Heart right ventricle (tissue), 16 donors: ENCODE measurements at regions not wholly inside any gene's neighbourhood (a gene's known extent, or its start where the extent isn't known, plus 50 kb on each side); places are given as distances from the start of the nearest gene placed in this dataset.
"Not testable (repeated sequence)": the region's sequence is repeated elsewhere in the genome, so short reads cannot be mapped to it uniquely, and the experiment has no call there.

ENCODE experiments used
- ATAC-seq, 8 donors: fragments of 200-7000 bp; cut with Tn5 transposase; one replicate each; pipeline ENCODE4 v1.9.1; 2020; ENCODE audit warnings: mild to moderate bottlenecking in 8 of 8, moderate library complexity in 8 of 8, moderate number of reproducible peaks in 1 of 8
- DNase-seq, 2 donors: peaks; one replicate each; pipeline ENCODE4 v3.0.0-alpha.2; 2020
- H3K27ac ChIP-seq, 10 donors: fragments of 200-600 bp; sonication (generic) in 2 of 10; one replicate each; pipeline versions ENCODE4 v1.5.0 to v1.8.0; 2020 to 2022; ENCODE audit warnings: mild to moderate bottlenecking in 3 of 10
- H3K27me3 ChIP-seq, 7 donors: fragments of 200-600 bp; one replicate each; pipeline ENCODE4 v1.8.0; 2021 to 2022; ENCODE audit warnings: mild to moderate bottlenecking in 2 of 7
- H3K36me3 ChIP-seq, 9 donors: fragments of 200-600 bp; sonication (generic) in 1 of 9; one replicate each; pipeline versions ENCODE4 v1.5.0 to v1.8.0; 2020 to 2022; ENCODE audit warnings: mild to moderate bottlenecking in 2 of 9
- H3K4me1 ChIP-seq, 9 donors: fragments of 200-600 bp; sonication (generic) in 1 of 9; one replicate each; pipeline versions ENCODE4 v1.5.0 to v1.8.0; 2020 to 2022; ENCODE audit warnings: mild to moderate bottlenecking in 4 of 9
- H3K4me3 ChIP-seq, 10 donors: fragments of 200-600 bp; sonication (generic) in 2 of 10; one replicate each; pipeline versions ENCODE4 v1.5.0 to v1.8.0; 2020 to 2022; ENCODE audit warnings: mild to moderate bottlenecking in 7 of 10, moderate library complexity in 2 of 10
- H3K9me3 ChIP-seq, 11 donors: fragments of 200-600 bp in 10 of 11; sonication (generic) in 2 of 11; one replicate each; pipeline versions ENCODE4 v1.5.0 to v1.8.0; 2013 to 2022; ENCODE audit warnings: mild to moderate bottlenecking in 2 of 11, control low read depth in 1 of 11, moderate library complexity in 1 of 11
- WGBS, 2 donors: extraction: QIAGEN DNeasy Blood & Tissue Kit; methylation state at CpG; one replicate each; pipeline ENCODE4 v1.1.7; 2013; ENCODE audit warnings: inconsistent platforms in 1 of 2; 5-methylcytosine and 5-hydroxymethylcytosine counted together
- intact Hi-C, 10 donors: fragments of 100-400 bp; cut with DNase I; formaldehyde crosslinking; loops; one replicate each; pipeline versions ENCODE4 v1.11.1 to v1.14.2; 2022
- TF ChIP-seq, protein P1 (sequence below), 9 donors: fragments of 200-600 bp; sonication (generic) in 2 of 9; IDR thresholded peaks; one replicate each; pipeline versions ENCODE4 v1.5.0 to v1.8.0; 2021 to 2022; ENCODE audit warnings: antibody characterized with exemption in 9 of 9, mild to moderate bottlenecking in 5 of 9, moderate library complexity in 1 of 9
- donor health status: Arrhythmogenic right ventricular cardiomyopathy.
- donor health status: ischemic (EF 13 %, LVEDD 7.1; RV severe dilation, severe dysfunction).
- donor health status: healthy with polysubstance abuse.
- donor health status: DM: no; HTN: yes; CAD: no.
- donor health status: DM: no; HTN: no; CAD: no.
- donor health status: ischemic (EF 25% LVEDD 6.9; RV normal size, moderate dysfunction).
- donor health status: ischemic (EF 25% LVEDD 5.7; RV mildly dilated, moderate dysfunction).
- donor health status: healthy.
- donor health status: DM: yes; HTN: yes; CAD: no.
- donor health status: Ischemic cardiomyopathy.
- donor health status: ischemic (EF 35%, LVEDD 5.7; RV mildly dilated, moderate dysfunction).
- donor health status: nonischemic (EF 11% LVEDD 7.7; RV severe dilation, severe dysfunction).
- donor health status: DM: yes; HTN: yes; CAD: no.
- donor health status: PGD.
- donor health status: ischemic (EF 29% LVEDD 5.4; RV normal size, mild dysfunction).
- donor health status: nonischemic (EF 23%, LVEDD 6.1; RV moderate dilation, normal function).

DNA sequence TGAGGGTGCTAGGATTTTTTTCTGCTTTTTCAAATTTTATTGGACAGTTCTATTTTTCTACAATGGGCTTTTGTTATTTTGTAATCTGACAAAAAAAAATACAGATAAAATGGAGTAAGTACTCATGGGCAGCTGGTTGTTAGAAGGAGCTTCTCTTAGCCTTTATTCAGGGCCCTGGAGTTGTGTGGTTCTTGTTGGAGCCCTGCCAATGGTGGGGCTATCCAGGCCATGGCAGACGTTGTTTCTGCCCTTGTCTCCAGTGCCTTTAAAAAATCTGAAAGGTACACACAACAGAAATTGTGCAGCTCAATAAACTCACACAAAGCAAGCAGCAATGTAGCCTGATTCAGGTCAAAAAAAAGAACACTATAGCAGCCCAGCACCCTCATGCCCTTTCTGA lies 153.5 kb upstream of the GALNT2 start:
- intact Hi-C loops: no loop called here
- 0 to 2% methylated on average over 1 of the region's 1 CpG for WGBS, 2 donors
- H3K9me3 ChIP-seq: peaks cover 0 to 4% (median 0%) of the 10 kb centered on the region in 11 donors

DNA sequence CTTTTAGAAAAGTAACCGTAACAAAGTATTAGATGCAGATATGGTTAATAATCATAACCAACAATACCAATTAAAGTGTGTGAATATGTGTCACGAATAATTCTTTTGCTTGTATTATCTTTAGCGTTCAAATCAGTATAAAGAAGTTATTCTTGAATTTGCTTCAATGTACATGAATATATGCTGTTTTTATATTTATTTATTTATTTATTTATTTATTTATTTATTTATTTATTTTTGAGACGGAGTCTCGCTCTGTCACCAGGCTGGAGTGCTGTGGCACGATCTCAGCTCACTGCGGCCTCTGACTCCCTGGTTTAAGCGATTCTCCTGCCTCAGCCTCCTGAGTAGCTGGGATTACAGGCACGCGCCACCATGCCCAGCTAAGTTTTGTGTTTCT lies 147.6 kb upstream of the GALNT2 start:
- ATAC-seq, H3K36me3 ChIP-seq, H3K4me3 ChIP-seq, intact Hi-C loops, H3K27me3 ChIP-seq, H3K4me1 ChIP-seq, H3K9me3 ChIP-seq, DNase-seq, H3K27ac ChIP-seq: not testable (repeated sequence)
- 96 to 99% methylated on average over 10 of the region's 10 CpGs for WGBS, 2 donors

More for the DNA sequence above, 153.5 kb upstream of the GALNT2 start:
- Histone ChIP-seq H3K27ac (no peak overlapping the region), H3K4me1 (no peaks in the 10 kb centered on the region), H3K36me3 (no peaks in the 10 kb centered on the region), H3K4me3 (no peak overlapping the region), H3K27me3 (peaks cover 0 to 5% (median 0%) of the 10 kb centered on the region in 7 donors)
- TF ChIP-seq, protein P1, sequence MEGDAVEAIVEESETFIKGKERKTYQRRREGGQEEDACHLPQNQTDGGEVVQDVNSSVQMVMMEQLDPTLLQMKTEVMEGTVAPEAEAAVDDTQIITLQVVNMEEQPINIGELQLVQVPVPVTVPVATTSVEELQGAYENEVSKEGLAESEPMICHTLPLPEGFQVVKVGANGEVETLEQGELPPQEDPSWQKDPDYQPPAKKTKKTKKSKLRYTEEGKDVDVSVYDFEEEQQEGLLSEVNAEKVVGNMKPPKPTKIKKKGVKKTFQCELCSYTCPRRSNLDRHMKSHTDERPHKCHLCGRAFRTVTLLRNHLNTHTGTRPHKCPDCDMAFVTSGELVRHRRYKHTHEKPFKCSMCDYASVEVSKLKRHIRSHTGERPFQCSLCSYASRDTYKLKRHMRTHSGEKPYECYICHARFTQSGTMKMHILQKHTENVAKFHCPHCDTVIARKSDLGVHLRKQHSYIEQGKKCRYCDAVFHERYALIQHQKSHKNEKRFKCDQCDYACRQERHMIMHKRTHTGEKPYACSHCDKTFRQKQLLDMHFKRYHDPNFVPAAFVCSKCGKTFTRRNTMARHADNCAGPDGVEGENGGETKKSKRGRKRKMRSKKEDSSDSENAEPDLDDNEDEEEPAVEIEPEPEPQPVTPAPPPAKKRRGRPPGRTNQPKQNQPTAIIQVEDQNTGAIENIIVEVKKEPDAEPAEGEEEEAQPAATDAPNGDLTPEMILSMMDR (IDR thresholded peaks at IDR 0.05): no peak
- no peak for ATAC-seq
- DNase-seq: no peak

DNA sequence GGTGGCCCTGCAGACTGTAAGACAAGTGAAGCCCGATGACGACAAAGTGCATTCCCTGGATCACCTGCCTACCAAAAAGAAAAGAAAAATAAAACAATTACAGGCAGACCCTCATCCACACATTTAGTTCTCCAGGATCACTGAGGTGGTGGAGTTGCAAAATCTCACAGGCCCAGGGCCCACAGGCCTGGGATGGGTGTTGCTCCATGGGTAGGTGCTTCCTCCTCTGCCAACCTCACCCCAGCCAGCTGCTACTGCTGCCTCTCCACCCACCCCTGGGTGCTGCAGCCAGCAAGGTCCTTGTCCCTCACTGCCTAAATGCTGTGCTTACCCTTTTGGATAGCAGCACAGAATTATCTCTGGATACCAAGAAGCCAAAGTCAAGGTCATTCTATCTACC lies 146.4 kb upstream of the GALNT2 start:
- no peaks in the 10 kb centered on the region for H3K27me3 ChIP-seq
- intact Hi-C loops: no loop called here
- no peaks in the 10 kb centered on the region for H3K4me1 ChIP-seq
- DNase-seq (no peak), ATAC-seq (no peak)
- H3K27ac ChIP-seq: no peak overlapping the region
- no peaks in the 10 kb centered on the region for H3K9me3 ChIP-seq
- H3K4me3 ChIP-seq: no peak overlapping the region
- WGBS, 2 donors: 91 to 97% methylated on average over 2 of the region's 2 CpGs
- TF ChIP-seq, protein P1 (IDR thresholded peaks at IDR 0.05): no peak
- no peaks in the 10 kb centered on the region for H3K36me3 ChIP-seq

DNA sequence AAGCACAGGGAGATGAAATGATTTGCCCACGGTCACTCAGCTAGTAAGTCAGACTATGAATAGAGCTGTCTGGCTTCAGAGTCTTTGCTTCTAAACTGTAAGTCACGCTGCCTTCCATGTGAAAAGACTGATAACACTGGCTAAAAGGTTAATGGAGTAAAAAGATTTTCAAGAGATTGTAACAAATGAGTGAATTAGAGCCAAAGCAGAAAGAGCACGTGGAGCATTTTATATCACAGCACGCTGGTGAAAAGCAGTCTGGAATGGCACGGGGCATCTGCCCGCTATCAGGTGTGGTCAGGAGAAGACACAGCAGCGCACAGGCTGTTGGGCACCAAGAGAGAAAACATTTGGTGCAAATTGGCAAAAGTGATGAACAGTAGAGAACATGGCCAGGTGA lies 144.8 kb upstream of the GALNT2 start:
- no peak overlapping the region for H3K4me3 ChIP-seq
- no peaks in the 10 kb centered on the region for H3K36me3 ChIP-seq
- H3K4me1 ChIP-seq: no peaks in the 10 kb centered on the region
- TF ChIP-seq, protein P1 (IDR thresholded peaks at IDR 0.05): no peak
- ATAC-seq (no peak), DNase-seq (no peak)
- H3K9me3 ChIP-seq: no peaks in the 10 kb centered on the region
- H3K27me3 ChIP-seq: no peaks in the 10 kb centered on the region
- intact Hi-C loops: no loop called here
- 89 to 93% methylated on average over 7 of the region's 7 CpGs for WGBS, 2 donors
- H3K27ac ChIP-seq: no peak overlapping the region

DNA sequence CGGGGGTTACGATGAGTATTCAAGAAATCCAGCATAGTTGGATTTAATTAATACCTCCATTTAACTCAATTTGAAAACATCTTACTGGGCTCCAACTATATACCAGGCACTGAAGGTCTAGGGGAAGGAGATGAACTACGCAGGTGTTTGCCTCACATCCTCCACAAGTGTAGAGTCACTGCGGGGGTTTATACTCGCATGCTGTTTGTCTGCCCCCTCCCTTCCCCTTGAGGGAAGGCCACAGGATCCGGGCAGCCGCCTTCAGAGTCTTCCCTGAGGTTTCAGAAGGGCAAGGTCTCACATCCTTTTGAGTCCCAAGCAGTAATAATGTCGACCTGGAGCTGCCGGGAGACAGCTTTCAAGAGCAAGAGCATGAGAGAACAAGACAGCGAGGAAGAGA lies 142.4 kb upstream of the GALNT2 start:
- 72 to 78% methylated on average over 10 of the region's 10 CpGs for WGBS, 2 donors
- DNase-seq (no peak), ATAC-seq (no peak)
- Histone ChIP-seq H3K27me3 (peaks cover 0 to 4% (median 0%) of the 10 kb centered on the region in 7 donors), H3K36me3 (no peaks in the 10 kb centered on the region), H3K4me1 (no peaks in the 10 kb centered on the region), H3K27ac (no peak overlapping the region), H3K9me3 (no peaks in the 10 kb centered on the region), H3K4me3 (no peak overlapping the region)
- intact Hi-C loops: no loop called here
- TF ChIP-seq, protein P1 (IDR thresholded peaks at IDR 0.05): no peak
